HG03064 (cell line): ENCODE measurements at regions not wholly inside any gene's neighbourhood (a gene's known extent, or its start where the extent isn't known, plus 50 kb on each side); places are given as distances from the start of the nearest gene placed in this dataset.
"Not testable (repeated sequence)": the region's sequence is repeated elsewhere in the genome, so short reads cannot be mapped to it uniquely, and the experiment has no call there.

ENCODE experiments used
- ATAC-seq: cut with Tn5 transposase; IDR thresholded peaks from one replicate; pipeline ENCODE4 v1.9.1; 2021; ENCODE audit warnings: low read depth; ENCODE audit not compliant: unreplicated experiment

DNA sequence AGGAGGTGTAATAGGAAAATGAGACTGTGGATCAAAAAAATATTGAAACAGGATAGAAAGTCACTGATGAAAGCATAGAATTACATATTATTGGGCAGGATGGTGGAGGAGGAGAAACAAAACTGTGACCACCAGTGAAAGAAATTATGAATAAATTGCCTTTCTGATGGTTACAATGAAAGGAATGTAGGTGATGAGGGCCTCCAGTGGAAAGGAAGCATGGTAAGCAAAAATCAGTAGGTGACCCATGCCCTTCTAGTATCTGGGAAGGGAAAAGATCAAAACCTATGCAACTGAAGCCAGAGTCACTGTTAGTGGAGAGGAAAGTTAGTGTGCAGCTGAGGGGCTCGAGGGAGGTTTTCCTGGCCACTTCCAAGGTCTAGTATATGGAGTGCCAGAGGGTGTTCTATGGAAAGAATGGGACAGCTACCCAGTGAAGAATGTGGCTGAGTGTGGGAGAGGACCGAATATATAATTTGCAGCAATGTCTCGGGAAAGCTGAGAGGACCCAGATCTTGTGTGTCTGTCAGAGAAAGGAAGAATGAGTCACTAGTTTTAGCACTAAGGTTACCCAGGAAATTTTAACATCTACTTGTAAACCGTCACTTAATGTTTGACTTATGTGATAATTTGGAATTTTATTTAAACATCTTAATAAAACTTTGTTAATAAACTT is 146.2 kb downstream of the NFKBIZ start:
- no peak for ATAC-seq

GRCh38 chr3:101996832-101997231 is 147.5 kb downstream of the NFKBIZ start:
- ATAC-seq = peak; percentile 43

DNA sequence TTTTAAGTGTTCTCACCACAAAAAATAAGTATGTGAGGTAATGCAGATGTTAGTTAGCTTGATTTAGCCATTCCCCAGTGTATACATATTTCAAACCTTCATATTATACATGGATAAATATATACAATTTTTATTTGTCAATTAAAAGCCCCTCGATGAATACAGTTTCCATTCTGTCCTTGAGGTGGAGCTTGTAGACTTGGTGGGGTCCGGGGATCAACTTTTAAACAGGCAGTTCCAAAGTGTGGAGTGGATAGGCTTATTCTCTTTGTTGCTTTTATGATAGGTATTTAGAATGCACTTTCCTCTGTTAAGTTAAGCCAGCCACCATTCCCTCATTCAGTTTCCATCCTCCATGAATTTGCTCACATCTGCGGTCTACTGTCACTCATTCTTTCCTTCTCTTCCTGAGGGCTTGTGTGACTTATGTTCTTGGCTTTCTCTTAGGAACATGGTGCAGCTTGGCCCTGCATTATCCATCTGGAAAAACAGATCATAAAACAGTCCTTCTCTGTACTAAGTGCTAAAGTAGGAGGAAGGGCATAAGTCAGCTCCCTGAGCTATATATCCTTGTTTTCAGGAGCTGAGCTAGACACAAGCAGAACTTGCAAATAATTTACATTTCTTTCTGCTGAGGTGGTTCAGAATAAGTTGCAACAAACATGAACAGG is 149.1 kb downstream of the NFKBIZ start:
- ATAC-seq = no peak

DNA sequence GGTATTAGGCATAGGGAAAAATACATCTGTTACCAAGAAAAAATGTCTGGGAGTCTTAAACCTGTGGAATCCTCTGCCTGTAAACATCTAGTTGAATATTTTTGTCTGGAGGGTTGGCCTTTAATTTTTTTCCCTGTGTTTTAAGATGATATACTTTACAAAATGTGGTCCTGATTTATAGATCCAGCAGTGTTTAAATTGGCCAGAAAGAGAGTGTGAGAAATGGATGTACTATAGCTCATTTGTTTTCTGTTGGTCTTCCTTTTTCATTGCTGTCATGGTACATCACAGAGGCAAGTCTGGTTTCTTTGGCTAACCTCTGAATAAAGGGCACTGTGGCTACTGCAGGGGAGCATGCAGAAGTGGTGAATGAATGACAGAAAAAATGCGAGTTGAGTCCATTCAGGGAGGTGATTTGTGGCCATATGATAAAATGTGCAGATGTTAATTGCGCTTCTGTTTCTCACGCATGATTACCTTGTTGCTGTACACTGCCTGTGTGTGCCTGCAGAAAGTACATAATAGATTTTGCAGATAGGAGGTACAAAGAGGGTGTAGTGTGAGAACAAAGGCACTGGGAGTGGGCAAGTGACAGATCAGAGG is 150.0 kb downstream of the NFKBIZ start:
- ATAC-seq = no peak

DNA sequence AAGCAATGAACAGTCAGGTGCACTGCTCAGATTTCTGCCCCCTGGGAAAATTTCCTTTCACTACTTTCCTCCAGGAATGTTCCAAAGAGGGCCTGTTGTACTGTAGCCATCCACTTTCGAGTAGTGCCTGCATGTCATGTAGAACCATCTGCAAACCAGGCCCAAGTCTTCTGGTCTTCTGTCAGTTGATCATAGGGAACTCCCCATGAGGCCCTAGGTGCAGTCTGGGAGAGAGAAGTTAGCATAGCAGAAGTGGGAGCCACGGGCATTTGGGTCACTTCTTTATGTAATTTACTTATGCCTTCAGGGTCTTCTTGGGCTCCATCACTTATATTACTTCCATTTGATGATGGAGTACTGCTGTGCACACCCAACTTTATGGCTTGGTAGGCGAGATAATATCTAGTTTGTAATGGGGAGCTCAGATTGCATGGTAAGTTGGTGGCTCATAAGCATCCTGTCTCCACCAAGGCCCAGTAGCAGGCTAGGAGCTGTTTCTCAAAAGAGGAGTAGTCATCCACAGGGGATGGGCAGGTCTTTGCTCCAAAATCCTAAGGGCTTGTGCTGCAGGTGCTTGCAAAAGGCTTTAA is 151.4 kb downstream of the NFKBIZ start:
- ATAC-seq = no peak

DNA sequence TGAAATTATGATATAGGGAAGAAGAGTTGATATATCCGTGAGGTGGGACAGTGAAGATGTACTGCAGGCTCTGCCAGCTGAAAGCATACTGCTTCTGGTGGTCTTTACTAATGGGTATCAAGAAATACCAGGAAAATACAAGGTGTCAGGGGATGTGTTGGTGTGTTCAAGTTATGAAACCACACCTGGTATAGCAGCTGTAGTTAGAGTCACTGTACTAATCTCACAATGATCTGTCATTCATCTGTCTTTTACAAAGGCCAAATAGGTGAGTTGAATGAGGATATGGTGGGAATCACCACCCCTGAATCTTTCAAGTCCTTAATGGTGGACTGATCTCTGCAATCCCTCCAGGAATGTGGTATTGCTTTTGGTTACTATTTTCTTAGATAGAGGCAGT is 152.7 kb downstream of the NFKBIZ start:
- no peak for ATAC-seq

- ATAC-seq = no peak
Observed at GRCh38 chr3:102004561-102004960, 155.2 kb downstream of the NFKBIZ start.

- ATAC-seq = no peak
Observed at GRCh38 chr3:102005551-102005950, 156.2 kb downstream of the NFKBIZ start.

DNA sequence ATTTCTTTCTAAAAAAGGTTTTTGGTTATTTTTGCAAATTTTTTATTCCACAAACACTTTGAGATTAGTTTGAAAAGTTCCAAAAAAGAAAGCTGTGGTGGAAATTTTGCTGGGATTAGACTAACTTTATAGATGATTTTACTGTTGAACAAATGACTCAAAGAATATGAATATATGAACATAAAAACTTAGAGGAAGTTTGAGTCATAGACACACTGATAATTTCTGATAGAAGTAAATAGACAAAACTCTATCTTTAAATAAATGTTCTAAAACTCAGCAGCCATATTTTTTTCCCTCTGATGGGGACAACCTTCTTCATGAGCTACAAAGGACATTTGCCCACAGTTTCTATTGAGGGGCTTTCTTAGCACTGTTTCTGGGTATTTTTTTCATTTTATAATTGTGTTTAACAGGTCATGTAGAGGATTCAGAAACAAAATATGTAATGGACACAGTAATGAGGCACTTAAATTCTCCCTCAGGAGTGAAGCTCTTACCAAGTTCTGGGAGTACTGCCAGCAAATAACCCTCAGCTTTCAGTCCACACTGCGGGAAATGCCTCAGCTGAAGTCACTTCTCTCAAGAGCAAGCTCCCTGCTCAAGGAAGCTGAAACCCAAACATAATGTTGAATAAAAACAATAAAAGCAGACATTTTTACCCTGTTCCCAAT is 157.6 kb downstream of the NFKBIZ start:
- no peak for ATAC-seq

DNA sequence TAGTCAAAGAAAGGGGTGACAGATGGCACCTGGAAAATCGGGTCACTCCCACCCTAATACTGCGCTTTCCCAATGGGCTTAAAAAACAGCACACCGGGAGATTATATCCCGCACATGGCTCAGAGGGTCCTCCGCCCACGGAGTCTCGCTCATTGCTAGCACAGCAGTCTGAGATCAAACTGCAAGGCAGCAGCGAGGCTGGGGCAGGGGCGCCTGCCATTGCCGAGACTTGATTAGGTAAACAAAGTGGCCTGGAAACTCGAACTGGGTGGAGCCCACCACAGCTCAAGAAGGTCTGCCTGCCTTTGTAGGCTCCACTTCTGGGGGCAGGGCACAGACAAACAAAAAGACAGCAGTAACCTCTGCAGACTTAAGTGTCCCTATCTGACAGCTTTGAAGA is 159.1 kb downstream of the NFKBIZ start:
- not testable (repeated sequence) for ATAC-seq

DNA sequence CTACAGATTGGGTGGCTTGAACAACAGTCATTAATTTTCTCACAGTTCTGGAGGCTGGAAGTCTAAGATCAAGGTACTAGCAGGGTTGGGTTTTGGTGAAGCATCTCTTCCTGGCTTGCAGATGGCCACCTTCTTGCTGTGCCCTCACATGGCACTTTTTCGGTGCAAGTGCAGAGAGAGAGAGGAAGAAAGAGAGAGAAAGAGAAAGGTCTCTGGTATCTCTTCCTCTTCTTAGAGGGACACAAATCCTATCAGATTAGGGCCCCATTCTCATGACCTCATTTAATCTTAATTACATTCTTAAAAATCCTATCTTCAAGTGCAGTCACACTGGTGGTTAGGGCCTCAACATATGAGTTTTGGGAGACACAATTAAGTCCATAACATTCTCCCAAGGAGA is 167.1 kb downstream of the NFKBIZ start:
- ATAC-seq = no peak

DNA sequence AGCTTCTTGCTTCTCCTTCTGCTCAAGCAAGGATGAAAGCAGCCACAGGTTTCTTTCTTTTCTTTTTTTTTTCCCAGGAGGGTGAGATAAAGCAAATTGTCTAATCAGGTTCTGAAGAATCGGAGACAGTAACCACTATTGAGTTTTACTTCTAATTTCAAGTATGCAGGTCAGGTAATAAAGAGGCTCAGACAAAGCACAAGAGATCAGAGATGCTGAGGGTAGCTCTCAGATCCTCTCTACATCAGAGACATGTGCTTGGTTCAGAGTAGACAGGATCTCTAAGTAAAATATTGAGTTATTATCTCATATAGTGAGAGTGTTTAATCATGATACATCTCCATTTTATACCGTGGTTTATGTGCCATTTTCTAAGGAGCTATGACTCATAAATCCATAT is 168.5 kb downstream of the NFKBIZ start:
- ATAC-seq = peak; percentile 77

DNA sequence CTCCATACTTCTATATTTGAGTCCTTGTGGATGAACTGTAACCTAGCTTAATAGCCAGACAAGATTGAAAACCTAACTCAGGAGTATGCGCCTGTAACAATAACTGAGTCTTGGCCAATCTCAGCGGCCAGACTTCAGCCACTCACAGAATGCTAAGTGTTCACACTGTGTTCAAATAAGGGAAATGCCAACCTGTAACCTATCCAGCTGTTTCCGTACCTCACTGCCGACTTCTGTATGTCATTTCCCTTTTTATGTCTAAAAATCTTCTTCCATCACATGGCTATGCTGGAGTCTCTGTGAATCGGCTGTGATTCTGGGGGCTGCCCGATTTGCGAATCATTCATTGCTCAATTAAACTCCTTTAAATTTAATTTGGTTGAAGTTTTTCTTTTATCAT is 169.2 kb downstream of the NFKBIZ start:
- no peak for ATAC-seq

GRCh38 chr3:102020735-102021134 is 171.4 kb downstream of the NFKBIZ start:
- no peak for ATAC-seq

DNA sequence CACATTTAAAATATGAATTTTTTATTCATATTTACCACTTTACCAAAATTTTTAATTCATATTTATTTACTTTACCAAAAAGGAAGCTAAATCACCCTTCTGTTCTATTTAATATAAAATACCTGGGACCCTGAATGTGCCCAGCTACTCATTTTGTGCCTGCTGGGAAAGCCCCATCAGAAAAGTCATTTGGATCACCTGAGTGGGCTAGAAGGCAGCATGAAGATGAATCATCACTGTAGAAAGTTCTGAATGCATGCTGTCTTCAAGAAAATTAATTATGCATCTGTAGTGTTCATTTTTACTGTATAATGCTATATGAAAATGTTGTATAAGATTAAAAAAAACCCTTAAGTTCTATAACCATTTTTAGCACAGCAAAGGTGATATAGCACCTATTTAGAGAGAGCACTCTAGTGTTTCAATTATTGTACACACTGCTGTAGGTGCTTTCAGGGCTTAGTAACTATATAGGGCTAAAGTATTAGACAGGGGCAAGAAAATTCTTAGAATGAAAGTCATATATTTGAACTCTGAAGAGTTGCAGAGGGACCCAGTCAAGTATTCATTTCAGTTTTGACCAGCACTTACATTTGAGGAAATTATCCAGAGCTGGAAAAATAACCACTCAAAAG is 175.1 kb downstream of the NFKBIZ start:
- no peak for ATAC-seq

DNA sequence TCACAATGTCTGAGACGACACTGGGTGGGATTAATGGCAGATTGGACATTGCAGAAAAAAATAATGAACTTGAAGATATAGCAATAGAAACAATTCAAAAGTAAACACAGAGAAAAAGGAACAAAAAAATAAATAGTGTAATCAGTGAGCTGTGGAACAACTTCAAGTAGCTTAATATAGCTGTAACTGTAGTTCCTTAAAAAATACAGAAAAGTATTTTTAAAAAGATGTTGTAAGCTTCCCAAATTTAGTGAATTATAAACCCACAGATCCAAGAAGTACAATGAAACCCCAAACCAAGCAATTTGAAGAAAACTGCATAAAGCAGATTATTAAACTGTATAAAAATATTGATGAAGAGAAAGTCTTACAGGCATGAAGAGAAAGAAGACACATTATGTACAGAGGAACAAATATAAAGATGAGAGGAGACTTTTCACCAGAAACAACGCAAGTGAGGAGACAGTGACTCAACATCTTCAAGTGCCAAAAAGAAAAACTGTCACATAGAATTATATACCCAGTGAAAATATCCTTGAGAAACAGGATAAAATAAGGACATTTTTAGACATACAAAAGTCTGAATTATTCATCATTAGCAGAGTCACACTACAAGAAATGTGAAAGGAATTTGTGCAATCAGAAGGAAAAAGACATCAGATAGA is 176.4 kb downstream of the NFKBIZ start:
- no peak for ATAC-seq

- no peak for ATAC-seq
Observed at GRCh38 chr3:102026656-102027055, 177.3 kb downstream of the NFKBIZ start.

DNA sequence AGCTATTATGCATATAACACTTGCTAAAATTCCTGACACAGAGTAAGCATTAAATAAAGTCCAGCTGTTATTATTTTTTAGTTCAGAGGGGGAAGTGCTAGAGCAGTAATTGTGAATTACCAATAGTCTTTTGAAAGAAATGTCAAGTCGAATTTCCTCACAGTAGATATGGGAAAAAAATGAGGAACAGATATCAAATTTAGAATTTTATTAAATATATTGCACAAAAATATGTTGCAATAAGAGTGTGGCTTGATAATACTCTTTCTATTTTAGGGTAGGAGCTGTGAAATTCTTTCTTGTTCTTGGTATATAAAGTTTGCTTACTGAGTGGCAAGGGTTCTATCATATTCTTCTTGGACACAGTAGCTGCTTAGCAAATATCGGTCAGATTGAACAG is 181.3 kb downstream of the NFKBIZ start:
- no peak for ATAC-seq

DNA sequence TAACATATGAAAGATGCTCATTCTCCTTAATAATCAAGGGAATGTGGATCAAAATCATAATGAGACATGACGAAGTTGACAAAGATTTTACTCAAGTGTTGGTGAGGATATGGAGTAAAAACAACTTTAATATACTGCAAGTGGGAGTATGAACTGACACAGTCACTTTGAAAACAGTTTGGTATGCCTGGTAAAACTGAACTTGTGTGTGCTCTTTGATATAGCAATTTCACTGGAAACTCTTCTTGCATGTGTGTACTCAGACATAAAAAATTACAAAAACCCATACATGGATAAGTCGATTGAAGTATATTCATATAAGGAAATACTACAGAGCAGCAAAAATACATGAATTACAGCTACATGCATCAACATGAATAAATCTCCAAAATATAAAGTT is 182.5 kb downstream of the NFKBIZ start:
- ATAC-seq = no peak
